Thyroid gland (tissue), 4 donors: ENCODE measurements at regions not wholly inside any gene's neighbourhood (a gene's known extent, or its start where the extent isn't known, plus 50 kb on each side); places are given as distances from the start of the nearest gene placed in this dataset.

Source experiments
- CTCF ChIP-seq, 6 experiments: fragments of 200-600 bp in 3 of 6; fragments of 450-650 bp in 3 of 6; sonication (generic) in 3 of 6; IDR thresholded peaks; one replicate each; pipeline ENCODE4 v1.5.1; 2016 to 2019; ENCODE audit warnings: antibody characterized with exemption in 6 of 6, mild to moderate bottlenecking in 2 of 6, inconsistent platforms in 1 of 6, moderate library complexity in 1 of 6
- POLR2A ChIP-seq, 2 donors: fragments of 450-650 bp; IDR thresholded peaks; one replicate each; pipeline ENCODE4 v1.6.1; 2017; ENCODE audit warnings: antibody characterized with exemption in 2 of 2, mild to moderate bottlenecking in 2 of 2, moderate library complexity in 1 of 2

DNA sequence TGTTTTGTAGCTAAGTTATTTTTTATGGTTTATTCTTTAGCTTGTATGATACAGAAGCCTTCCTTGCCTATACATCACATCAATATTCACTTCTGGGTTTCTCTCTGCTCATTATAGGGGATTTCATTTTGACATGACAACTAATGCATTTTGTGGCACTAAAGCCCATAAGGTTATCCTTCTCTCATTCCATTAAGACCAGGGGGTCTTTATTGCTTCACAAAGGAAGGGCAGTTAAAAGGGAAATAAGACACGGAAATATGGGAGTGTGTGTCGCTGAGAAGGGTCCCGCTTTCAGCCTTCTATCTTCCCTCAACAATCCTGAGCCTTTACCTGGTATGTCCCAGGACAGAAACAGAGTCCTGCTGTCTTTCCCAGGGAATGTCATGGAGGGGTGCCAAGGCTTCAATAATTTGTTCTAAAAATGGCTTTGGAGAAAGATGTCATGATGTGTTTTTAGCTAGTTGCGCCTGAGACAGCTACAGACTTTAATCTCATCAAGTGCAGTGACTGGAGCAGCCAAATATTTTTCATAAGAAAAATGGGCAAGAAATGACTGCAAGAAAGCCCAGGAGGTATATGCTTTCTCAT lies 1145.4 kb upstream of the TMEM132C start:
- no peak for TF ChIP-seq POLR2A (IDR thresholded peaks at IDR 0.05)
- TF ChIP-seq CTCF (IDR thresholded peaks at IDR 0.05), result no peak
